ENCODE measurements at regions not wholly inside any gene's neighbourhood (a gene's known extent, or its start where the extent isn't known, plus 50 kb on each side); places are given as distances from the start of the nearest gene placed in this dataset.

GRCh38 chr3:154781595-154781994, 298.5 kb upstream of the MME start:
- H3K4me1 Mint-ChIP-seq (ENCODE audit: low read depth), result peaks cover 6% of the 10 kb centered on the region
- H3K9me3 Mint-ChIP-seq, result no peaks in the 10 kb centered on the region
- TF ChIP-seq CTCF (IDR thresholded peaks at IDR 0.05), result no peak
- no peak for DNase-seq
- no peaks in the 10 kb centered on the region for H3K36me3 Mint-ChIP-seq (ENCODE audit: low read depth)
- H3K27me3 Mint-ChIP-seq (ENCODE audit: insufficient read depth), result peaks cover 4% of the 10 kb centered on the region
- H3K4me3 Mint-ChIP-seq, result no peak overlapping the region
- H3K27ac Mint-ChIP-seq, result no peak overlapping the region

- Mint-ChIP-seq H3K4me3 (no peak overlapping the region), H3K27ac (no peak overlapping the region), H3K4me1 (ENCODE audit: low read depth) (peaks cover 6% of the 10 kb centered on the region), H3K9me3 (no peaks in the 10 kb centered on the region), H3K27me3 (ENCODE audit: insufficient read depth) (peaks cover 4% of the 10 kb centered on the region), H3K36me3 (ENCODE audit: low read depth) (no peaks in the 10 kb centered on the region)
- DNase-seq, result no peak
- TF ChIP-seq CTCF (IDR thresholded peaks at IDR 0.05), result no peak
These were observed 299.9 kb upstream of the MME start for GRCh38 chr3:154780263-154780662.

GRCh38 chr3:154779571-154779970, 300.5 kb upstream of the MME start:
- DNase-seq, result no peak
- H3K27ac Mint-ChIP-seq, result no peak overlapping the region
- peaks cover 4% of the 10 kb centered on the region for H3K27me3 Mint-ChIP-seq (ENCODE audit: insufficient read depth)

GRCh38 chr3:154778057-154778456, 302.1 kb upstream of the MME start:
- H3K27ac Mint-ChIP-seq, result no peak overlapping the region
- peaks cover 4% of the 10 kb centered on the region for H3K27me3 Mint-ChIP-seq (ENCODE audit: insufficient read depth)
- no peak for DNase-seq

More at GRCh38 chr3:154779571-154779970, 300.5 kb upstream of the MME start:
- Mint-ChIP-seq H3K4me1 (ENCODE audit: low read depth) (peaks cover 6% of the 10 kb centered on the region), H3K9me3 (no peaks in the 10 kb centered on the region), H3K36me3 (ENCODE audit: low read depth) (no peaks in the 10 kb centered on the region), H3K4me3 (no peak overlapping the region)
- no peak for TF ChIP-seq CTCF (IDR thresholded peaks at IDR 0.05)

GRCh38 chr3:154776549-154777225, 303.4 kb upstream of the MME start:
- Mint-ChIP-seq H3K4me1 (ENCODE audit: low read depth) (peaks cover 6% of the 10 kb centered on the region), H3K4me3 (no peak overlapping the region), H3K27ac (no peak overlapping the region), H3K27me3 (ENCODE audit: insufficient read depth) (peaks cover 4% of the 10 kb centered on the region), H3K9me3 (no peaks in the 10 kb centered on the region), H3K36me3 (ENCODE audit: low read depth) (no peaks in the 10 kb centered on the region)
- no peak for TF ChIP-seq CTCF (IDR thresholded peaks at IDR 0.05)
- DNase-seq, result no peak

More at GRCh38 chr3:154778057-154778456, 302.1 kb upstream of the MME start:
- no peaks in the 10 kb centered on the region for H3K9me3 Mint-ChIP-seq
- no peak for TF ChIP-seq CTCF (IDR thresholded peaks at IDR 0.05)
- H3K4me1 Mint-ChIP-seq (ENCODE audit: low read depth), result peaks cover 6% of the 10 kb centered on the region
- no peak overlapping the region for H3K4me3 Mint-ChIP-seq
- H3K36me3 Mint-ChIP-seq (ENCODE audit: low read depth), result no peaks in the 10 kb centered on the region

Data from HFFc6 (cell line).